ENCODE measurements at regions not wholly inside any gene's neighbourhood (a gene's known extent, or its start where the extent isn't known, plus 50 kb on each side); places are given as distances from the start of the nearest gene placed in this dataset.

DNA sequence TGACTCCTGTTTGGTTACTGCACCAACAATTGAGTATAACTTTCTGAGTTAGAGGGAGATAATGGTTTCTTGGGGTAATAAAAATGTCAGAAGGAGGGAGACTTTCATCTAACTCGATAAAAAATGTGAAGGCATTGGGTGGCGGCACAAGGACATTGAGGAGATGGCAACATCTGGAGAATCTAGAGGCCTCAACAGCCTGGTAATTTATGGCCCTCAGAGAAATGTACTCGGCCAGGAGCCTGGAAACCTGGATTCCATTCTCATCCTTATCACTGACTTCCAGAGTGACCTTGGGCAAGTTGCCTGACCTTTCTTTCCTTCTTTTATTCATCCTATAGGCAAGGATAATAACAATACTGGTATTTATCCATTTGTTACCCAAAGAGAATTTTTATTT is 173.5 kb upstream of the MEX3C start:
- H3K4me3 ChIP-seq (ENCODE audit: low read depth, low read length): no peak overlapping the region
- no peak for TF ChIP-seq CTCF (IDR thresholded peaks at IDR 0.05; ENCODE audit: low read depth, low read length, missing control alignments)
- DNase-seq (ENCODE audit: low read depth): no peak

GRCh38 chr18:51371929-51372328 is 174.4 kb upstream of the MEX3C start:
- H3K4me3 ChIP-seq (ENCODE audit: low read depth, low read length): no peak overlapping the region
- no peak for DNase-seq (ENCODE audit: low read depth)
- no peak for TF ChIP-seq CTCF (IDR thresholded peaks at IDR 0.05; ENCODE audit: low read depth, low read length, missing control alignments)

DNA sequence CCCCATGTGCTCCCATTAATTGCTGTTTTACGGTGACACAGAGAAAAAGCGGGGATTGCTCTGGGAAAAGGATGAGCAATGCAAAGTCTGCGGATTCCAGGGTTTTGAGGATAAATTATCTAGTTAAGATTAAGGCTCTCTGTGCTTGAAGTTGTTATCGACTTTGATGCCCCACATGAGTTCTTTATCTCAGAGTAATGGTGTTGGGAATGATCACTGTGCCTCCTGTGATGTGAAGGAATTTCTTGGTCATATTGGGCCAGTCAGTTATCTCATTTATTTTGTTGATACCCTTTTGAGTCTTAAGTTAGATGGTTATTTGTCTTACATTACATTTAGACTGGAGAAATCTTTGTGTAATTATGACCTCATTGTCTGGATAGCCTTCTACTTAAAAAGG is 184.6 kb upstream of the MEX3C start:
- TF ChIP-seq CTCF (IDR thresholded peaks at IDR 0.05; ENCODE audit: low read depth, low read length, missing control alignments): no peak
- H3K4me3 ChIP-seq (ENCODE audit: low read depth, low read length): no peak overlapping the region
- DNase-seq (ENCODE audit: low read depth): no peak

GRCh38 chr18:51383116-51383515 is 185.6 kb upstream of the MEX3C start:
- DNase-seq (ENCODE audit: low read depth): no peak
- H3K4me3 ChIP-seq (ENCODE audit: low read depth, low read length): no peak overlapping the region
- TF ChIP-seq CTCF (IDR thresholded peaks at IDR 0.05; ENCODE audit: low read depth, low read length, missing control alignments): no peak

GRCh38 chr18:51383711-51384110 is 186.2 kb upstream of the MEX3C start:
- H3K4me3 ChIP-seq (ENCODE audit: low read depth, low read length): no peak overlapping the region
- no peak for TF ChIP-seq CTCF (IDR thresholded peaks at IDR 0.05; ENCODE audit: low read depth, low read length, missing control alignments)
- DNase-seq (ENCODE audit: low read depth): no peak

GRCh38 chr18:51385270-51385669 is 187.8 kb upstream of the MEX3C start:
- no peak for TF ChIP-seq CTCF (IDR thresholded peaks at IDR 0.05; ENCODE audit: low read depth, low read length, missing control alignments)
- DNase-seq (ENCODE audit: low read depth): no peak
- no peak overlapping the region for H3K4me3 ChIP-seq (ENCODE audit: low read depth, low read length)

DNA sequence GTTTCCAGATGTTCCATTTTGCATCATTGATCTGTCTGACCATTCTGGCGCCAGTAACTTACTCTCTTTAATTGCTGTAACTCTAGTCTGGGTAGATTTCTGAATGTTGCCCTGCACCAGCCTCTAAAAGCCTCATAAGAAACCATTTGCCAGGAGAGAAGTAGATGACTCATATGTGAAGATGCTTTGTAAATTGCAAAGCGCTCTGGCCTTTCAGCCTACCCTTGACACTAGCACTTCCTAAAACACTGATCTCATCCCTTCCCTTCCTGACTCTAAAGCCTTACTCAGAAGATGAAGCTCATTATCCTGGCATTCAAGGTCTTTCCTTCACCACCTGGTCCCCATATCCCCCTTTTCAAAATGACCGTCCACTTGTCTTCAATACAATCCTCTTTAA is 193.2 kb upstream of the MEX3C start:
- DNase-seq (ENCODE audit: low read depth): no peak
- TF ChIP-seq CTCF (IDR thresholded peaks at IDR 0.05; ENCODE audit: low read depth, low read length, missing control alignments): no peak
- H3K4me3 ChIP-seq (ENCODE audit: low read depth, low read length): no peak overlapping the region

Data from GM12864 (cell line).